Vagina (tissue), 2 donors: ENCODE measurements at regions not wholly inside any gene's neighbourhood (a gene's known extent, or its start where the extent isn't known, plus 50 kb on each side); places are given as distances from the start of the nearest gene placed in this dataset.
"Not testable (repeated sequence)": the region's sequence is repeated elsewhere in the genome, so short reads cannot be mapped to it uniquely, and the experiment has no call there.

ENCODE experiments used
- CTCF ChIP-seq, 3 experiments: fragments of 450-650 bp in 2 of 3; fragments of 200-600 bp in 1 of 3; sonication (generic) in 1 of 3; IDR thresholded peaks; one replicate each; pipeline ENCODE4 v1.5.1; 2017 to 2019; ENCODE audit warnings: antibody characterized with exemption in 3 of 3, mild to moderate bottlenecking in 2 of 3, moderate library complexity in 2 of 3
- POLR2AphosphoS5 ChIP-seq, 2 donors: sonication (generic); formaldehyde crosslinking; IDR thresholded peaks; one replicate each; pipeline ENCODE4 v1.9.0; 2017; ENCODE audit warnings: antibody characterized with exemption in 2 of 2, mild to moderate bottlenecking in 2 of 2, low read depth in 1 of 2; ENCODE audit not compliant: insufficient read depth in 1 of 2

GRCh38 chr2:242061930-242062329, 192.4 kb downstream of the RTP5 start:
- TF ChIP-seq CTCF (IDR thresholded peaks at IDR 0.05); POLR2AphosphoS5 (IDR thresholded peaks at IDR 0.05; ENCODE audit: insufficient read depth in 1 of 2, low read depth in 1 of 2): not testable (repeated sequence)
